ENCODE measurements at regions not wholly inside any gene's neighbourhood (a gene's known extent, or its start where the extent isn't known, plus 50 kb on each side); places are given as distances from the start of the nearest gene placed in this dataset.
A peak's percentile ranks its signal among the peaks of the same experiment; 100 is the strongest.
"Not testable (repeated sequence)": the region's sequence is repeated elsewhere in the genome, so short reads cannot be mapped to it uniquely, and the experiment has no call there.

DNA sequence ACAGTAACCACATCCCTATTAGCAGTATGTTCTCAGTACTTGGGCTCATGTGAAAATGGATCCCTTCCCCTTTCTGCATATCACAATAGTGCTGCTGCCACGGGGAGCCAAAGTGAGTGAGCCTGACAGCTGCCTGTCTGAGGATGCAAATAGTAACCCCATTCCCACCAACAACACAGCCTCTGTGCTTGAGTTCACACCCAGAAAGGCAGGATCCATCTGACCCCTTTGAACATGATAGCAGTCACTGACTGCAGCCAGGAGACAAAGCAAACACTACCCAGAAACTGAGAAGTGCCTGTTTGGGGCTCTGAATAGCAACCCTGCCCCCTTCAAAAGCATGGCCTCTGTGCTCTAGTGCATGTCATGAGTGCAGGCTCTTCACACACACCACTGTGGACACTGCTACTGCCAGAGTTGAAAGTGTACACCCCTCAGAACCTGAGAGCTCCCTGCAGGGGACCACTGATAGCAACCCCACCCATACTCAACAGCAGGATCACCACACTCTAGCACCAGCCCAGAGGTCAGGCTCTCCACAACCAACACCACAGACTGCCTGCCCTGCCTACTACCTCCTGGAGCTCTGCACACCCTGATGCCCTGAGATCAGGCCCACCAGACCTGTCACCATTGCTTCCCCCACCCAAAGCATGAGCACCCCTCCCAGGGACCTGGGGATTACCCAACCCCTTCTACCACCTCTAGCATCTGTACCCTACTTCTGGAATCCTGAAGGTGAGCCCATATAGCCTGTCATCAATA is 1563.5 kb upstream of the PRR20A start:
- Histone ChIP-seq H3K27ac (no peak overlapping the region), H3K4me3 (no peak overlapping the region), H3K27me3 (no peaks in the 10 kb centered on the region), H3K9me3 (no peaks in the 10 kb centered on the region), H3K36me3 (no peaks in the 10 kb centered on the region), H3K4me1 (no peaks in the 10 kb centered on the region)
- intact Hi-C loops (cut with DNase I): no loop called here
- no peak for DNase-seq
- TF ChIP-seq CTCF (IDR thresholded peaks at IDR 0.05): no peak
- peak; percentile 51 for ATAC-seq

- H3K4me1 ChIP-seq: no peaks in the 10 kb centered on the region
- no peaks in the 10 kb centered on the region for H3K27me3 ChIP-seq
- H3K36me3 ChIP-seq: no peaks in the 10 kb centered on the region
- no peak overlapping the region for H3K4me3 ChIP-seq
- ATAC-seq: no peak
- no peak for TF ChIP-seq CTCF (IDR thresholded peaks at IDR 0.05)
- H3K27ac ChIP-seq: no peak overlapping the region
- no peaks in the 10 kb centered on the region for H3K9me3 ChIP-seq
- intact Hi-C loops (cut with DNase I): no loop called here
- DNase-seq: no peak
These were observed 1562.9 kb upstream of the PRR20A start for GRCh38 chr13:55577847-55578210.

DNA sequence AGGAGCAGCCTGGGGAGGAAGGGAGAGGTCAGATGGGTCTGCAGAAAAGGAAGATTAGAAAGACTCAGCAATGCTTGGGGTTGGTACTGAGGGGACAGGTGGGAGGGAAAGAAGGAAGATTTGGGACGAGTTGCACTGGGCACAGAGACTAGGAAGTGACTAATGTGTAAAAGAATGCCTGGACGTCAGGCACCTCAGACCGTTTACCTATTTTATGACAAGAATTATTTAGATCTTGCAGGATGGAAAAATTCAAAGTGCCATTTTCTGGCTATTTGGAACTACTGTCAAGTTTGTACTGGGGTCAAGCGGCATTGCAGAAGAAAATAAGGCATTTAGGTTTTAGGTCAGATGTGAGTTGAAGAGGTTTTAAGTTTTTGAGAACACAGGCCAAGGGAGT is 1558.4 kb upstream of the PRR20A start:
- intact Hi-C loops (cut with DNase I); H3K9me3 ChIP-seq; H3K4me1 ChIP-seq; DNase-seq; H3K27me3 ChIP-seq; H3K27ac ChIP-seq; H3K4me3 ChIP-seq; H3K36me3 ChIP-seq; ATAC-seq: not testable (repeated sequence)

DNA sequence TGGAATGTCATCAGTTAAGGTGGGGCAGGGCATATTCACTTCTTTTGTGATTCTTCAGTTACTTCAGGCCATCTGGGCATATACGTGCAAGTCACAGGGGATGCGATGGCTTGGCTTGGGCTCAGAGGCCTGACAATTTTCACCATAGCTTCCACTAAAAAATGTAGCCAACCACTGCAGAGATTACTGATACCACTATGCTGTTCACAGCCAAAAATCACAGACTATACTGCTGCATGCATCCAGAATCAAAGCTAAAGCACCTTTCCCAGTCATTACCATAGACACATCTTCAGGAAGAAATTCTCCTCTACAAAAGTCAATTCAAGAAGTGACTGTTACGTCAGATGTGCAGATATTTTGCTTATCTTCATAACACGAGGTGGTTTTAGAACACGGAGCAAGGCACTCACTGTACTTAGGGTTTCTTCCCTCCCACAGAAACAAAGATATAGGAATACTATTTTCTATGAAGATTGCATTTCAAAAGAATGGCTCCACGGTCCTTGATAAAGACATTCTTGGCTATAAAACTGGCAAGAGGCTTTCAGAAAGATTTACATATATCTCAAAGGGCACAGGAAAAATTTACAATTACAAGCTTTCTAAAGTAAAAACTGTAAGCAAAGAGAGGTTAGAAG is 1556.6 kb upstream of the PRR20A start:
- H3K9me3 ChIP-seq: no peaks in the 10 kb centered on the region
- no peak overlapping the region for H3K4me3 ChIP-seq
- H3K27me3 ChIP-seq: no peaks in the 10 kb centered on the region
- no peaks in the 10 kb centered on the region for H3K4me1 ChIP-seq
- DNase-seq: no peak
- no peak for TF ChIP-seq CTCF (IDR thresholded peaks at IDR 0.05)
- intact Hi-C loops (cut with DNase I): no loop called here
- no peak overlapping the region for H3K27ac ChIP-seq
- no peak for ATAC-seq
- no peaks in the 10 kb centered on the region for H3K36me3 ChIP-seq

DNA sequence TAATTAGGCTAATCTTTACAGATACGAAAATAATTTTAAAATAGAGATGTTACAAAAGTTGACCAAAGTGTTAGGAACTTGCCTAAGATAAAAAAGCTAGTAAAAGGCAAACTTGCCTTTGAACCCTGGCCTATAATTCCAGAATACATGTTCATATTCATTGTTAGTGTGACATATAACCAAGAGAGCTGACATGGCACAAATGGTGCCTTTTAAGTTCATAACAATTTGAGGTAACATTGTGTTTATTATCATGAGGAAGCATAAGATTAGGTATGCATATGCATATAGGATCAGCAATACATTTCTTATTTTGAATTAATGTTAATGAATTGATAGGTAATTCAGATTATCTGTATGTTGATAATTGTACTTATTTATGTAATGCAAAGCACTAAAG is 1537.9 kb upstream of the PRR20A start:
- intact Hi-C loops (cut with DNase I): no loop called here
- DNase-seq (no peak), ATAC-seq (no peak)
- H3K36me3 ChIP-seq: no peaks in the 10 kb centered on the region
- no peak overlapping the region for H3K4me3 ChIP-seq
- TF ChIP-seq CTCF (IDR thresholded peaks at IDR 0.05): no peak
- H3K4me1 ChIP-seq: no peaks in the 10 kb centered on the region
- no peaks in the 10 kb centered on the region for H3K9me3 ChIP-seq
- H3K27ac ChIP-seq: no peak overlapping the region
- H3K27me3 ChIP-seq: no peaks in the 10 kb centered on the region

- Histone ChIP-seq H3K27me3 (no peaks in the 10 kb centered on the region), H3K9me3 (no peaks in the 10 kb centered on the region), H3K4me1 (no peaks in the 10 kb centered on the region), H3K27ac (no peak overlapping the region), H3K4me3 (no peak overlapping the region), H3K36me3 (no peaks in the 10 kb centered on the region)
- intact Hi-C loops (cut with DNase I): no loop called here
- ATAC-seq (no peak), DNase-seq (no peak)
- TF ChIP-seq CTCF (IDR thresholded peaks at IDR 0.05): no peak
These were observed 1534.6 kb upstream of the PRR20A start for GRCh38 chr13:55606045-55606665.

All from upper lobe of right lung (tissue), 1 donor.